K562 (cell line): ENCODE measurements at regions not wholly inside any gene's neighbourhood (a gene's known extent, or its start where the extent isn't known, plus 50 kb on each side); places are given as distances from the start of the nearest gene placed in this dataset.

Experiments
- ATAC-seq: fragments of 200-7000 bp; cut with Tn5 transposase; 3 replicates; pipeline ENCODE4 v1.9.1; 2020; ENCODE audit warnings: moderate library complexity
- BruUV-seq: library from RNA; stranded (reverse); fragments of 400-500 nt; replicated peaks from 2 replicates; lab custom pipeline; 2021; lab: Mats Ljungman, UMichigan
- CTCF ChIA-PET: fragments of 300-600 bp; formaldehyde crosslinking; extraction: SDS; loops from one replicate; lab custom pipeline; 2021; ENCODE audit warnings: low intra/inter-chr PET ratio; lab: Yijun Ruan, JAX
- POLR2A ChIA-PET: fragments of 300-600, 350-650 bp; sonication (Branson Sonifier 250); formaldehyde crosslinking; extraction: SDS; loops from one replicate; lab custom pipeline; 2021; ENCODE audit warnings: antibody characterized with exemption, inconsistent platforms; lab: Yijun Ruan, JAX
- DNase-seq, 4 experiments: peaks; one replicate each; pipeline versions ENCODE4 v3.0.0 to v3.0.0-alpha.2; 2011 to 2018; ENCODE audit warnings: low spot score in 3 of 4, mixed read lengths in 3 of 4; ENCODE audit errors: extremely low read depth in 1 of 4
- FAIRE-seq: peaks from 2 replicates; lab custom pipeline; 2011; peaks lifted over from hg19 to GRCh38; lab: Jason Lieb, UNC
- H2AFZ ChIP-seq: 2 replicates; pipeline ENCODE4 v1.6.0; 2011; ENCODE audit warnings: low read depth, low read length, control low read depth, inconsistent platforms
- H3K27ac ChIP-seq: fragments of 200-600 bp; 3 replicates; pipeline ENCODE4 v1.8.0; 2011; ENCODE audit warnings: low read depth, mild to moderate bottlenecking, control low read depth, inconsistent platforms, low read length, moderate library complexity, mixed read lengths; ENCODE audit errors: extremely low read depth
- H3K27me3 ChIP-seq, 2 experiments: fragments of 300-600 bp in 1 of 2; 2 replicates in 1 of 2; 3 replicates in 1 of 2; pipeline versions ENCODE4 v1.6.0 to v1.8.0; 2011; ENCODE audit warnings: inconsistent platforms in 2 of 2, low read length in 2 of 2, mild to moderate bottlenecking in 1 of 2, mixed read lengths in 1 of 2, moderate library complexity in 1 of 2; ENCODE audit not compliant: control insufficient read depth in 2 of 2, insufficient read depth in 2 of 2
- H3K36me3 ChIP-seq: fragments of 300-600 bp; 3 replicates; pipeline ENCODE4 v1.8.0; 2011; ENCODE audit warnings: mild to moderate bottlenecking, low read length, inconsistent platforms; ENCODE audit not compliant: control insufficient read depth, insufficient read depth
- H3K4me1 ChIP-seq, 2 experiments: fragments of 200-600 bp in 1 of 2; replicated peaks in 1 of 2; 2 replicates in 1 of 2; 3 replicates in 1 of 2; pipeline versions ENCODE4 v1.5.1 to v1.8.0; 2011; ENCODE audit warnings: inconsistent platforms in 2 of 2, low read length in 2 of 2, mild to moderate bottlenecking in 1 of 2, mixed read lengths in 1 of 2, moderate library complexity in 1 of 2; ENCODE audit not compliant: control insufficient read depth in 2 of 2, insufficient read depth in 2 of 2
- H3K4me2 ChIP-seq: 2 replicates; pipeline ENCODE4 v1.6.1; 2011; ENCODE audit warnings: low read length, control low read depth, inconsistent platforms, mixed read lengths; ENCODE audit not compliant: insufficient read depth
- H3K4me3 ChIP-seq: fragments of 200-600 bp; sonication (generic), shearing (Covaris generic); 2 replicates; pipeline ENCODE4 v1.5.1; 2016; ENCODE audit warnings: control low read depth, inconsistent platforms
- H3K79me2 ChIP-seq: fragments of 200-600 bp; 3 replicates; pipeline ENCODE4 v1.8.0; 2011; ENCODE audit warnings: low read length, inconsistent platforms; ENCODE audit not compliant: control insufficient read depth, insufficient read depth
- H3K9ac ChIP-seq, 2 experiments: 2 replicates each; pipeline versions ENCODE4 v1.6.0 to v1.6.1; 2011; ENCODE audit warnings: low read depth in 2 of 2, low read length in 2 of 2, control low read depth in 1 of 2, inconsistent platforms in 1 of 2, mild to moderate bottlenecking in 1 of 2, mixed read lengths in 1 of 2; ENCODE audit not compliant: insufficient read depth in 1 of 2
- H3K9me1 ChIP-seq: one replicate; pipeline ENCODE4 v1.6.0; 2011; ENCODE audit warnings: inconsistent platforms, mild to moderate bottlenecking, low read length, moderate library complexity; ENCODE audit not compliant: control insufficient read depth, insufficient read depth
- H3K9me3 ChIP-seq: replicated peaks from 2 replicates; pipeline ENCODE4 v1.5.1; 2011; ENCODE audit warnings: low read depth, low read length, inconsistent platforms; ENCODE audit not compliant: control insufficient read depth, insufficient read depth
- H4K20me1 ChIP-seq: replicated peaks from 2 replicates; pipeline ENCODE4 v1.6.1; 2011; ENCODE audit warnings: low read length, inconsistent platforms, mixed read lengths; ENCODE audit not compliant: control insufficient read depth, insufficient read depth
- DDX20 ChIP-seq: fragments of 450-650 bp; IDR thresholded peaks from 2 replicates; pipeline ENCODE4 v1.6.1; 2016; ENCODE audit warnings: missing genetic modification characterization, low read depth, mild to moderate bottlenecking, missing compliant biosample characterization, moderate library complexity
- PCBP2 ChIP-seq: fragments of 200-400 bp; formaldehyde crosslinking; IDR thresholded peaks from 2 replicates; pipeline ENCODE4 v1.6.1; 2018; ENCODE audit warnings: low read length, low read depth, mild to moderate bottlenecking, moderate library complexity; ENCODE audit not compliant: poor library complexity, severe bottlenecking
- PHTF2 ChIP-seq: fragments of 250-450 bp; sonication (Bioruptor Pico); IDR thresholded peaks from 2 replicates; pipeline ENCODE4 v1.5.0; 2021; ENCODE audit warnings: mild to moderate bottlenecking
- SNRNP70 ChIP-seq: fragments of 200-400 bp; formaldehyde crosslinking; optimal IDR thresholded peaks from 2 replicates; pipeline ENCODE3; 2017; ENCODE audit warnings: low read depth, low read length
- THAP7 ChIP-seq: fragments of 250-450 bp; sonication (Bioruptor Pico); IDR thresholded peaks from 2 replicates; pipeline ENCODE4 v1.5.0; 2021
- ZNF696 ChIP-seq: fragments of 250-450 bp; sonication (Bioruptor Pico); conservative IDR thresholded peaks from 2 replicates; pipeline ENCODE4 v1.4.0; 2020; ENCODE audit warnings: mild to moderate bottlenecking, moderate library complexity
- WGBS: fragments of 100-300 bp; shearing (Covaris generic); methylation state at CpG from one replicate; pipeline ENCODE4 v1.1.6; 2016; ENCODE audit warnings: low coverage, mixed read lengths; ENCODE audit not compliant: insufficient coverage; ENCODE audit errors: missing lambda C conversion rate; 5-methylcytosine and 5-hydroxymethylcytosine counted together
- in situ Hi-C: fragments of 300-500 bp; cut with MboI; formaldehyde crosslinking; loops from 4 replicates; pipeline ENCODE4 v1.15.0; 2018; ENCODE audit warnings: inconsistent platforms, mixed read lengths
- intact Hi-C: fragments of 100-400 bp; cut with micrococcal nuclease; formaldehyde crosslinking; loops from 2 replicates; pipeline ENCODE4 v1.14.2; 2022

- no peak for TF ChIP-seq ZNF696 (CRISPR knock-in tag)
- TF ChIP-seq PHTF2 (CRISPR knock-in tag): no peak
Observed at GRCh38 chr5:4954048-4954447, 186.1 kb upstream of the ADAMTS16 start (continued).

GRCh38 chr5:4963265-4963664, 176.9 kb upstream of the ADAMTS16 start:
- Histone ChIP-seq H3K9ac (no peak overlapping the region), H3K79me2 (no peaks in the 10 kb centered on the region), H3K4me3 (no peak overlapping the region), H3K36me3 (no peaks in the 10 kb centered on the region), H3K27me3 (no peaks in the 10 kb centered on the region), H3K4me2 (no peak overlapping the region), H3K9me3 (no peaks in the 10 kb centered on the region), H4K20me1 (no peaks in the 10 kb centered on the region), H3K27ac (no peak overlapping the region), H2AFZ (no peak overlapping the region), H3K4me1 (no peaks in the 10 kb centered on the region), H3K9me1 (no peaks in the 10 kb centered on the region)
- no peak for DNase-seq
- ChIA-PET CTCF (no interaction called here), POLR2A (no interaction called here)
- no TSS peak for BruUV-seq
- intact Hi-C loops: no loop called here
- TF ChIP-seq PCBP2 (no peak), THAP7 (CRISPR knock-in tag) (no peak), DDX20 (no peak), SNRNP70 (no peak)
- WGBS: 0% methylated on average over 1 of the region's 1 CpG
- in situ Hi-C loops: no loop called here
- FAIRE-seq: no peak
- ATAC-seq: no peak
